ENCODE measurements at regions not wholly inside any gene's neighbourhood (a gene's known extent, or its start where the extent isn't known, plus 50 kb on each side); places are given as distances from the start of the nearest gene placed in this dataset.

GRCh38 chr12:126760092-126760491 lies 1506.9 kb upstream of the TMEM132C start:
- DNase-seq (ENCODE audit: low read depth), result no peak
- TF ChIP-seq CTCF (conservative IDR thresholded peaks at IDR 0.05; ENCODE audit: low read length), result no peak
- no peak overlapping the region for H3K4me3 ChIP-seq (ENCODE audit: low read length)

GRCh38 chr12:126761420-126761819 lies 1505.5 kb upstream of the TMEM132C start:
- DNase-seq (ENCODE audit: low read depth), result no peak
- no peak overlapping the region for H3K4me3 ChIP-seq (ENCODE audit: low read length)
- TF ChIP-seq CTCF (conservative IDR thresholded peaks at IDR 0.05; ENCODE audit: low read length), result no peak

- no peak overlapping the region for H3K4me3 ChIP-seq (ENCODE audit: low read length)
- DNase-seq (ENCODE audit: low read depth), result no peak
- TF ChIP-seq CTCF (conservative IDR thresholded peaks at IDR 0.05; ENCODE audit: low read length), result no peak
Observed at GRCh38 chr12:126762150-126762549, 1504.8 kb upstream of the TMEM132C start.

- DNase-seq (ENCODE audit: low read depth), result no peak
- H3K4me3 ChIP-seq (ENCODE audit: low read length), result no peak overlapping the region
- no peak for TF ChIP-seq CTCF (conservative IDR thresholded peaks at IDR 0.05; ENCODE audit: low read length)
Observed at GRCh38 chr12:126763359-126763758, 1503.6 kb upstream of the TMEM132C start.

GRCh38 chr12:126767334-126767733 lies 1499.6 kb upstream of the TMEM132C start:
- no peak for DNase-seq (ENCODE audit: low read depth)
- H3K4me3 ChIP-seq (ENCODE audit: low read length), result no peak overlapping the region
- no peak for TF ChIP-seq CTCF (conservative IDR thresholded peaks at IDR 0.05; ENCODE audit: low read length)

GRCh38 chr12:126768517-126768916 lies 1498.5 kb upstream of the TMEM132C start:
- no peak for DNase-seq (ENCODE audit: low read depth)
- TF ChIP-seq CTCF (conservative IDR thresholded peaks at IDR 0.05; ENCODE audit: low read length), result no peak
- H3K4me3 ChIP-seq (ENCODE audit: low read length), result no peak overlapping the region

GRCh38 chr12:126770188-126770587 lies 1496.8 kb upstream of the TMEM132C start:
- no peak overlapping the region for H3K4me3 ChIP-seq (ENCODE audit: low read length)
- DNase-seq (ENCODE audit: low read depth), result no peak
- no peak for TF ChIP-seq CTCF (conservative IDR thresholded peaks at IDR 0.05; ENCODE audit: low read length)

Data from AG10803 (cell line).